Neuronal stem cell (in vitro differentiated cells): ENCODE measurements at regions not wholly inside any gene's neighbourhood (a gene's known extent, or its start where the extent isn't known, plus 50 kb on each side); places are given as distances from the start of the nearest gene placed in this dataset.

Experiments
- DNase-seq: peaks from one replicate; pipeline ENCODE4 v3.0.0-alpha.2; 2013; ENCODE audit warnings: low spot score
- H2AFZ ChIP-seq: one replicate; pipeline ENCODE4 v1.6.1; 2013; ENCODE audit warnings: mild to moderate bottlenecking, low read length, inconsistent platforms
- H2AK5ac ChIP-seq: 2 replicates; pipeline ENCODE4 v1.6.1; 2013; ENCODE audit warnings: low read depth, mild to moderate bottlenecking, inconsistent platforms, low read length, moderate library complexity, mixed read lengths
- H2BK120ac ChIP-seq: 2 replicates; pipeline ENCODE4 v1.6.1; 2013; ENCODE audit warnings: low read depth, mild to moderate bottlenecking, inconsistent platforms, low read length, moderate library complexity, mixed read lengths
- H2BK12ac ChIP-seq: one replicate; pipeline ENCODE4 v1.6.1; 2013; ENCODE audit warnings: low read length, inconsistent platforms
- H2BK15ac ChIP-seq: 2 replicates; pipeline ENCODE4 v1.6.1; 2013; ENCODE audit warnings: mild to moderate bottlenecking, low read length, inconsistent platforms, mixed read lengths
- H2BK5ac ChIP-seq: one replicate; pipeline ENCODE4 v1.6.1; 2013; ENCODE audit warnings: inconsistent platforms, mild to moderate bottlenecking, low read length, moderate library complexity
- H3K14ac ChIP-seq: one replicate; pipeline ENCODE4 v1.6.1; 2013; ENCODE audit warnings: low read length, inconsistent platforms
- H3K18ac ChIP-seq: 2 replicates; pipeline ENCODE4 v1.6.1; 2013; ENCODE audit warnings: low read length, inconsistent platforms
- H3K23ac ChIP-seq: 2 replicates; pipeline ENCODE4 v1.6.1; 2013; ENCODE audit warnings: low read depth, mild to moderate bottlenecking, mixed read lengths, low read length, inconsistent platforms; ENCODE audit not compliant: poor library complexity
- H3K27ac ChIP-seq: replicated peaks from 3 replicates; pipeline ENCODE4 v1.5.1; 2013; ENCODE audit warnings: low read length, inconsistent platforms
- H3K27me3 ChIP-seq, 3 experiments: 2 replicates each; pipeline ENCODE4 v1.6.1; 2013; ENCODE audit warnings: low read length in 3 of 3, mild to moderate bottlenecking in 2 of 3, inconsistent platforms in 1 of 3, low read depth in 1 of 3, mixed read lengths in 1 of 3, moderate library complexity in 1 of 3; ENCODE audit not compliant: control insufficient read depth in 3 of 3, insufficient read depth in 3 of 3
- H3K36me3 ChIP-seq, 2 donors: replicated peaks in 1 of 2; 2 replicates each; pipeline ENCODE4 v1.6.1; 2013; ENCODE audit warnings: low read length in 2 of 2; ENCODE audit not compliant: control insufficient read depth in 2 of 2, insufficient read depth in 2 of 2
- H3K4ac ChIP-seq: 2 replicates; pipeline ENCODE4 v1.6.1; 2013; ENCODE audit warnings: inconsistent platforms, mild to moderate bottlenecking, low read length, moderate library complexity
- H3K4me1 ChIP-seq, 2 donors: 1 replicate in 1 of 2; 2 replicates in 1 of 2; pipeline ENCODE4 v1.6.1; 2013; ENCODE audit warnings: low read length in 2 of 2, low read depth in 1 of 2; ENCODE audit not compliant: control insufficient read depth in 2 of 2, insufficient read depth in 1 of 2
- H3K4me2 ChIP-seq: one replicate; pipeline ENCODE4 v1.6.1; 2013; ENCODE audit warnings: mild to moderate bottlenecking, low read length, inconsistent platforms; ENCODE audit not compliant: insufficient read depth, poor library complexity, severe bottlenecking
- H3K4me3 ChIP-seq, 2 donors: 2 replicates each; pipeline ENCODE4 v1.5.1; 2013; ENCODE audit warnings: low read length in 2 of 2, mild to moderate bottlenecking in 2 of 2, inconsistent platforms in 1 of 2, moderate library complexity in 1 of 2
- H3K79me1 ChIP-seq: one replicate; pipeline ENCODE4 v1.6.1; 2013; ENCODE audit warnings: low read depth, mild to moderate bottlenecking, inconsistent platforms, low read length, moderate library complexity
- H3K9ac ChIP-seq: one replicate; pipeline ENCODE4 v1.6.1; 2013; ENCODE audit warnings: mild to moderate bottlenecking, low read depth, low read length, inconsistent platforms; ENCODE audit not compliant: poor library complexity
- H3K9me3 ChIP-seq, 2 donors: replicated peaks in 1 of 2; 2 replicates each; pipeline versions ENCODE3 to v1.6.1; 2013; ENCODE audit warnings: low read length in 2 of 2, mild to moderate bottlenecking in 2 of 2, inconsistent platforms in 1 of 2, low read depth in 1 of 2, mixed read lengths in 1 of 2, moderate library complexity in 1 of 2; ENCODE audit not compliant: control insufficient read depth in 2 of 2, insufficient read depth in 1 of 2
- H4K8ac ChIP-seq: one replicate; pipeline ENCODE4 v1.6.1; 2013; ENCODE audit warnings: low read depth, mild to moderate bottlenecking, inconsistent platforms, low read length, moderate library complexity
- H4K91ac ChIP-seq: one replicate; pipeline ENCODE4 v1.6.1; 2013; ENCODE audit warnings: low read length, low read depth, mild to moderate bottlenecking, inconsistent platforms; ENCODE audit not compliant: poor library complexity
- WGBS, 2 donors: extraction: QIAGEN DNeasy Blood & Tissue Kit; methylation state at CpG; one replicate each; pipeline ENCODE4 v1.1.7; 2013; ENCODE audit warnings: missing lambda C conversion rate in 2 of 2, mixed read lengths in 1 of 2; ENCODE audit not compliant: insufficient read length in 2 of 2, insufficient replicate concordance in 1 of 2; ENCODE audit errors: extremely low coverage in 2 of 2; 5-methylcytosine and 5-hydroxymethylcytosine counted together

DNA sequence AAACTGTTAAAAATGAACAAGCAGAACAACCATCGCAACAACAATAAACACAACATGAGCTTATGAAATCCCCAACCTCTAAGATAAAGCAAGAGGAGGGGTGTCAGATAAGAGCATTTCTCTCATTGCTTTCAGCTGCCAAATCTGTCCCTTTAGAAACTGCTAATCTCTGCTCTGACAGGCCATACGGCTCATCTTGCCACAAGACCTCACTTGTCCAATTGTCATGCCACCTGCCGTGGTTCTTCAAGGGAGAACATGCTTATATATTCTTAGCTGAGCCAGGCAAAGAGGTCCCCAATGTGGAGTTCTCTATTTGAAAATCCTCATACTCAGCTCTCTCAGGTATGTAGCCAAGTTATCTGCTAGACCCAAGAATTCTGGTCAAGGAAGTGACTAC is 405.0 kb upstream of the TNC start:
- Histone ChIP-seq H3K79me1 (no peaks in the 10 kb centered on the region), H3K4me1 (peaks cover 0 to 2% of the 10 kb centered on the region in 2 donors), H4K91ac (no peak overlapping the region), H3K18ac (no peak overlapping the region), H2AFZ (no peak overlapping the region), H3K4me2 (no peak overlapping the region), H2BK15ac (no peak overlapping the region), H3K27me3 (no peaks in the 10 kb centered on the region), H4K8ac (no peak overlapping the region), H3K9ac (no peak overlapping the region), H2BK5ac (no peak overlapping the region), H3K27ac (no peak overlapping the region), H3K14ac (no peak overlapping the region), H3K4me3 (no peak overlapping the region), H2AK5ac (no peak overlapping the region), H2BK12ac (no peak overlapping the region), H3K4ac (no peak overlapping the region), H3K23ac (no peak overlapping the region), H3K36me3 (no peaks in the 10 kb centered on the region), H3K9me3 (no peaks in the 10 kb centered on the region), H2BK120ac (no peak overlapping the region)
- no CpG with 5 or more reads among the region's 3 CpGs for WGBS, 2 donors
- no peak for DNase-seq

DNA sequence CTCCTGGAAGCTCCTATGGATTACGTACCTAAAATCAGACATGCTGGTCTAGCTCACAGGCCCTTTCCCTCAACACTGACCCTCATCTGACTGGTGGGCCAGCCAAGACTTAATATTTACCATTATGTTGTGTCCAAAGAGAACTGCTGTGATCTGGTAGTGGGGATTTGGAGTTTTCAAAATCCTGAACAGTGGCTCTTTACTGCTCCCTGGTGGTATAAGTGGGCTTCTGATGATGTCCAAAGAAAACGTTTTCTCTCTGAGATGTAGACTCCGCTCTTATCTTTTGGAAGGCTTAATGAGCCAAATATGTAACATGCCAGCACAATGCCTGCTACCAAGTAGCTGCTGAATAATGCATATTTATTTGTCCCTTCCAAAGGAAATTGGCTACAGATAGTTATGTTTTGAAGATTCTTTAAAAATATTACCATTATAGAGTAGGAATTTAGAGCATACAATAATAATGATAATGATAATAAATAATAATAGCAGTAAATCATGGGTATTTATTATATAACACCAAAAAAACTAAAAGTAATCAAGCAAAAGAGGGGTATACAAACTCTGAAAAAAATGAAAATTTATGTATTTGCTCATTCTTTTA is 406.6 kb upstream of the TNC start:
- H2BK12ac ChIP-seq: no peak overlapping the region
- H2BK120ac ChIP-seq: no peak overlapping the region
- no peaks in the 10 kb centered on the region for H3K36me3 ChIP-seq
- no CpG with 5 or more reads among the region's 3 CpGs for WGBS, 2 donors
- no peak overlapping the region for H3K4me2 ChIP-seq
- no peaks in the 10 kb centered on the region for H3K79me1 ChIP-seq
- no peak overlapping the region for H3K4me3 ChIP-seq
- H2BK5ac ChIP-seq: no peak overlapping the region
- H3K4ac ChIP-seq: no peak overlapping the region
- H3K9me3 ChIP-seq: no peaks in the 10 kb centered on the region
- no peak overlapping the region for H3K14ac ChIP-seq
- H3K27me3 ChIP-seq: no peaks in the 10 kb centered on the region
- no peak overlapping the region for H3K27ac ChIP-seq
- no peak overlapping the region for H2AK5ac ChIP-seq
- no peak overlapping the region for H3K9ac ChIP-seq
- H4K8ac ChIP-seq: no peak overlapping the region
- H3K18ac ChIP-seq: no peak overlapping the region
- H3K23ac ChIP-seq: no peak overlapping the region
- H2AFZ ChIP-seq: no peak overlapping the region
- peak; percentile 68 for DNase-seq
- H3K4me1 ChIP-seq: peaks cover 0 to 2% of the 10 kb centered on the region in 2 donors
- no peak overlapping the region for H2BK15ac ChIP-seq
- H4K91ac ChIP-seq: no peak overlapping the region

DNA sequence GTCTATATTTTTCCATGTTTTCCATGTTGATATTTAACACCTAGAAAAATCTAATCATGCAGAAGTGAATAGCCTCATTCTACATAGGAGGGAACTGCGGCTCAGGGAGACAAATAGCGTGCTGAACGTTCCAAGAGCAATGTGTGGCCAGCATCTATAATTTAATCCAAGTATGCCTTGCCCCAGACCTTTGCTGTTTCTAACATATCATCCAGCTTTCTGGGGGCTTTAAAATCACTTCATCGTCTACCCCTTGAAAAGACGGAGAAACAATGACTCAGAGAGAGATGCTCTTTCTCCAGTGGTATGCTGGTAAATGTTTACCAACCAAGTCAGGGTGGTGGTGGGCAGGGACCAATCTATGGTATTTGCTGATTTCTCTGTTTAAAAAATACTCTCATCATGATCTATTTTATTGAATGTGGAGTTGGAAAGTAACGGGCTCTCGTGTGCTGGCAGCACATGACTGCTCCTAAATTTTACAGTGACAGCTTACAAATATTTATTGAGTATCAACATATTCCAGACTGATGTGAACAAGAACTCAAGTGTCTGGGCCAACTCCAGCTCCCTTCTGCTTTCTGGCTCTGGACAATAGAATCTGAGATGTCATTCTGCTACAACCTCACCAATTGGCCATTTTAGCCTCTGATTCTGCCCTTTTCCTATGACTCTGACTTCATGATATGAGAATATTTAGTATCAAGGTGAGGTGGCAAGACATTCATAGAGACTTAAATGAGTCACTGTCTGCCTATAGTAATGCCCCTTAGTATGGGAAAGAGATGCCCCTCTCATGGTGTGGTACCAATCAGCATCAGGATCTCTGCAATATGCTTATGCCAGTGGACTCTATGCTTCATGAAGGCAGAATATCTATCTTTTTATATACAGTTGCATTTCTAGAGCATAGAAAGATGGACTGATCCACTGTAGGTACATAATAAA is 407.4 kb upstream of the TNC start:
- H3K4me2 ChIP-seq: no peak overlapping the region
- H4K8ac ChIP-seq: no peak overlapping the region
- no peaks in the 10 kb centered on the region for H3K79me1 ChIP-seq
- no peak overlapping the region for H3K27ac ChIP-seq
- no peak overlapping the region for H3K4me3 ChIP-seq
- no peak overlapping the region for H3K23ac ChIP-seq
- H4K91ac ChIP-seq: no peak overlapping the region
- H3K4me1 ChIP-seq: peaks cover 0 to 2% of the 10 kb centered on the region in 2 donors
- H3K27me3 ChIP-seq: no peaks in the 10 kb centered on the region
- no peaks in the 10 kb centered on the region for H3K36me3 ChIP-seq
- no CpG with 5 or more reads among the region's 7 CpGs for WGBS, 2 donors
- no peak overlapping the region for H2BK15ac ChIP-seq
- H3K18ac ChIP-seq: no peak overlapping the region
- H3K9ac ChIP-seq: no peak overlapping the region
- no peak overlapping the region for H2BK12ac ChIP-seq
- no peak overlapping the region for H2BK120ac ChIP-seq
- no peak overlapping the region for H2BK5ac ChIP-seq
- no peak overlapping the region for H3K14ac ChIP-seq
- no peak overlapping the region for H2AK5ac ChIP-seq
- no peak overlapping the region for H2AFZ ChIP-seq
- H3K9me3 ChIP-seq: no peaks in the 10 kb centered on the region
- no peak for DNase-seq
- no peak overlapping the region for H3K4ac ChIP-seq

- no peak for DNase-seq
- no peak overlapping the region for H2AFZ ChIP-seq
- no peaks in the 10 kb centered on the region for H3K4me1 ChIP-seq
- H3K14ac ChIP-seq: no peak overlapping the region
- no peak overlapping the region for H3K18ac ChIP-seq
- H3K9ac ChIP-seq: no peak overlapping the region
- no peaks in the 10 kb centered on the region for H3K79me1 ChIP-seq
- H2BK120ac ChIP-seq: no peak overlapping the region
- no peak overlapping the region for H3K4ac ChIP-seq
- no peaks in the 10 kb centered on the region for H3K9me3 ChIP-seq
- H3K27me3 ChIP-seq: no peaks in the 10 kb centered on the region
- H3K4me3 ChIP-seq: no peak overlapping the region
- H3K23ac ChIP-seq: no peak overlapping the region
- no peak overlapping the region for H2BK12ac ChIP-seq
- H2BK5ac ChIP-seq: no peak overlapping the region
- H3K27ac ChIP-seq: no peak overlapping the region
- no peak overlapping the region for H4K91ac ChIP-seq
- H2AK5ac ChIP-seq: no peak overlapping the region
- no peak overlapping the region for H4K8ac ChIP-seq
- H2BK15ac ChIP-seq: no peak overlapping the region
- no peaks in the 10 kb centered on the region for H3K36me3 ChIP-seq
- no CpG with 5 or more reads among the region's 1 CpG for WGBS, 2 donors
- H3K4me2 ChIP-seq: no peak overlapping the region
These were observed 413.6 kb upstream of the TNC start for GRCh38 chr9:115531410-115532125.
